HG02973 (cell line): ENCODE measurements at regions not wholly inside any gene's neighbourhood (a gene's known extent, or its start where the extent isn't known, plus 50 kb on each side); places are given as distances from the start of the nearest gene placed in this dataset.
"Not testable (repeated sequence)": the region's sequence is repeated elsewhere in the genome, so short reads cannot be mapped to it uniquely, and the experiment has no call there.

Experiments used
- ATAC-seq: cut with Tn5 transposase; IDR thresholded peaks from one replicate; pipeline ENCODE4 v1.9.1; 2021; ENCODE audit warnings: moderate library complexity; ENCODE audit not compliant: unreplicated experiment

DNA sequence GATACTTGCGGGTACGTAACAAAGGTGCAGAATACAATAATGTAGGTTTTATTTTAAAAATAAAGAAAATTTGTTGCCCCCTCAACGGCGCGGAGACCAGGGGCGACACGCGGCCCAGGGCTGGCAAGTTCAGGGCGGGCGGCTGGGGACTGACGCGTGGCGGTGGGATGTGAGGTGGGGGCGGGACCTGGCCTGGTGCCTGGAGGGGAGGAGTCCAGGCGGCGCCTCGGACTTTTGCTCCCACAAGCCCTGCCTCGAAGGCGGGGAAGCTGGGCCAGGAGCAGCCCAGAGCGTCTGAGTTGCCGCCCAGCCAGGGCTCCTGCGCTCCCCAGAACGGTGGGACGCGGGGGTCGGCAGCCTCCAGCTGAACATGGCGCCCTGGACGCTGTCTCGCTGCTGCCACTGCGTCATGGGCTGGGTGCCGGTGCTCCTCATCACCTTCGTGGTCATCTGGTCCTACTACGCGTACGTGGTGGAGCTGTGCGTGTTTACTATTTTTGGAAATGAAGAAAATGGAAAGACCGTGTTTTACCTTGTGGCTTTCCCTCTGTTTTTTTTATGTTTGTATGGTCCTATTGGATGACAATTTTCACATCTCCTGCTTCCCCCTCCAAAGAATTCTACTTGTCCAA lies 1122.8 kb upstream of the ATXN8OS start:
- no peak for ATAC-seq

DNA sequence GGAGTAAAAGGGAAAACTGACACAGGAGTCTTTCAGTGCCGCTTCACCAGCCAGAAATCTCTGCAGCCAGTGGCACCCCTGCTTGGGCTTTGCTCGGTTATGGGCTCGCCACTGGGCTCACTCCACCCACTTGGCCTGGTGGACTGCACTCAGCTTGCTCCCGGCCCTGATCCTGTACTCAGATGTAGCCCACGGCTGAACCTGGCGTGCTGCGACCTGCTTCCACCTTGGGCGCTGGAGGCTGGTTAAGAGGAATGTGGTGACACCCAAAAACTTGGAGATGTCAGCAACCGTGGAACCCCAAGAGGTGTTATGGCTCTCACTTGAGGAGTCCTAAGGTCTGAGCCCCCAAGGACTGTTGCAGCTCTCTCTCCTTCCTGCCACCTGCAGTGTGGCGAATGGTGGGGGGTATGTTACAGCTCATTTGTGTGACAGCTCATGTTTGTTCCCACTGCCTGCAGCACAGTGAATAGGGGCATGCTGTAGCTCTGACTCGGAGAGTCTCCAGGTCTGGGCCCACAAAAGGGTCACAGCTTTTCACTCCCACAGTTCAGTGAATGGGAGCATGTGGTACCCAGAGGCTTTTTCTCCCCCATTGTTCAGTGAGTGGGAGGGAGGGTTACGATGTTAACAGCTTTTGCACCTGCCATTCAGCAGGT lies 1124.5 kb upstream of the ATXN8OS start:
- no peak for ATAC-seq

DNA sequence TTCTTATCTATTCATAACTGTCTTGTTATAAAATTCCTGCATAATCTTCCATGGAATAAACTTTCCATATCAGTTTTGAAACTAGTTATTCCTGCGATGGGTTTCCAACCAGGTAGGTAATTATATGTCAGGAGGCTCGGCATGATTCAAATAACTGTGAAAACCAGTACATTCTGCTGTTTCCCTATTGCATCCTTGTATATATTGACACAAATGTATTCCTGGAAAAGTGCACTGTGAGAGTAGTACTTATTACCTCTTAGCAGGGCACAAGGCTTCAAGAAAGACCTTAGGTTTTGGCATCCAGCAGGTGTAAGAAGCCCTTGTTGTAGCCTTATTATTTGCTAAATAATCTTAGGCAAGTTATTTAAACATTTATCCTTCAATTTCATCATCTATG lies 1131.3 kb upstream of the ATXN8OS start:
- ATAC-seq: no peak

DNA sequence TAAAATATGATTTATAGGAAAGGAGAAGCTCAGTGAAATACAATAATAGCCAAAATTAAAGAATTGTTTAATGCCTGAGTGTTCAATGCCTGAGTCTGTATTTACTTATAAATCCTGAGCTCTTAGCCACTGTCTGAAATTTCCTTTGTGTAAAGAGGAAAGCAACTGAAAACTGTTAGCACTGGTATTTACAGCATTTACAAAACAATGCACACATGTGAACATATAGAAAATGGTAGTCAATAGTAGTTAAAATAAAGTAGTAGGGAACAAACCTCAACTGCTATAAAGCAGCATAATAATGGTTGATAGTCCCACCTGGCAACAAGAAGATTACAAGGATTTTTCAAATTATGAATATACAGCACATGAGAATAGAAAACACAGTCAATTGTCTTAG lies 1137.1 kb upstream of the ATXN8OS start:
- no peak for ATAC-seq

DNA sequence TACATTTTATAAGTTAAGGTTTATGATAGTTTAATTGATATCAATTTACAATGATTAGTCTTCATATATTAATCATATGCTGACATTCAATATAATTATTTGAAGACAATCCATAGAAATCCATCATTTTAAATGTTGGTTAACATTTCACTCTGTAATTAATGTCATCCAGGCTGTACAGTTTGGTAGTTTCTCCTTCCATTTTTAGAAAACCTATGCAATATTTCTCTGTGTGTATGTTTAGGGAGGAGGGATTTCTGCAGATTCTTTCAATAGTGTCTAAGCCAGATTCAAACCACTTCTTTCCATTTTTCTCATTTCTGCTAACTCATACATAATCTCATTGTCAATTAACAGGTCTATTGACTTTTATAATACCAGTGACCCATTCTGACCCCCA lies 1159.0 kb upstream of the ATXN8OS start:
- no peak for ATAC-seq

DNA sequence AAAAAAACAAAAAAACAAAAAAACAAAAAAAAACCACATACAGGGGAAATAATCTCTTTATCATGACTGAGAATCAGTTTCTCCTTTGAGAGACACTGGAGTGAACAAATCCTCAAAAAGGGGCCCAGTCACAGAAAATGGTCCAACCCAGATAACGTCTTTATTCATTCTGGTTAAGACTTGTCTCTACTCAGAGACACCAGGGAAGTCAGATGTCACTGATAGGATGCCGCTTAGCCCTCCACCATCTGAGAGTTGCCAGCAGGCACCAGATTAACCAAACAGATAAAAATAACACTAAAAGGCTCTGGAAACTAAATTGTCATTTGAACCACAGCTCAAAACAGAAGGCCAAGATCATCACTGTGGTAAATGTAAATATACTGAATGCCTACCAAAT lies 1163.4 kb upstream of the ATXN8OS start:
- ATAC-seq: no peak

DNA sequence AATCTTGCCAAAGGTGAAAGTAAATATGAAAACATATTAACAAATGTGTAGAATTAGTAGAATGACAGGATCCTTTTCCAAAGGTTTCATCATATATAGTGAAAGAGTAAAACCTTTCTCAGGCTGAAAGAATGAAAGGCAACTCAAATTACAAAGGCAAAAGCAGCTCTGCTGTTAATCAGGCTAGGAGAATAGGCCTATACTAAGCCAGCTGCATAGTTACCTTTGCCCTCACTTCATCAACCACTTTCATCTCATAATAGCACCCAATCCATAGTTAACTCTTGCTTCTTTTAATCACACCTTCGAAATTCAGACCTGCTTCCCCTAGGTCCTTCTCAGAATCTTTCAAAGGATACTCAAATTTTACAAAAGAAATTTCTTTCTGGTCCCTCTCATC lies 1167.6 kb upstream of the ATXN8OS start:
- ATAC-seq: no peak

DNA sequence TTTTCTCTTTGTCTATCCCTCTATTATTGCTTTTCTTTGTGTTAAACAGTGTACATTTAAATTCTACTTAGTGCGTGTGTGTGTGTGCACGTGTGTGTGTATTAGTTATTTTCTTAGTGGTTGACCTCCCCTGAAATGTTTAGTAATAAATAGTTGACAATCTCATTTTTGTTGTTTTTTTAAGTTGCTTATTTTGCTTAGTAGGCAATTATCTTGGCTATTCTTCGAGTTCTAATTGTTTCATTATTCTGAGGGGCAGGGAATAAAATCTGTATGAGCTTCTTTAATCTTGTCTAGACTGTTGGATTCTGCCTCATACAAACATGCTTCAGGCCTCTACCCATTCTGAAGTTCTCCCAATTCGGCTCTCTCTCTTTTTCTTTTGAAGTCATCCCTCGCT lies 1169.0 kb upstream of the ATXN8OS start:
- no peak for ATAC-seq

DNA sequence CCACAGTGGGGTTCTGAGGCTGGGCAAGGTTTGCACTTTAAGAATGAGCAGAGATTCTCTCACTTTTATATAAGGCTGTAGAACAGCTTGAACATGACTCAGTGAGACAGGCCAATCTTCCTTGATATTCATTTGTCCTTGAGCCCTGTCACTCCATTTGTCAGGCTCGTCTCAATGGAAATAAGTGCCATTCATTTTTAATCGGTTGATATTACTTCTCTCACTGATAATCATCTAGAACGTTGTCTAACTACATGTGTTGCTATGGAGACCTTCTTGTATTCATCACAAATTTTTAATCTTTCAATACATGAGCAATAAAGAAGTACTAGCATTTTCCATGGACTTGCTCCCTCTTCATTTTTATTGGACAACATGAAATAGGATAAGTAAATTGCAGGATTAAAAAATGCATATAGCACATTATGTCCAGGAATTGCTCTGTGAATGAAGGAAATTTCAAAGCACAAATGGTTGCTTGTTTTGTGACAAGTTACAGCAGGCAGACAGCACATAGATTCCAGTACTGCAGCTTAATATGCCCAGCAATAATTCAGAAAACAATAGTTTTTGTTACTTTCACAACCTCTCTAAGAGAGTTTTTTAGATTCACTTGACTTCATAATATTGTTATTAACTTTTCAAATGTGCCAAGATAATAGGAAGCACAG lies 1178.4 kb upstream of the ATXN8OS start:
- ATAC-seq: no peak

DNA sequence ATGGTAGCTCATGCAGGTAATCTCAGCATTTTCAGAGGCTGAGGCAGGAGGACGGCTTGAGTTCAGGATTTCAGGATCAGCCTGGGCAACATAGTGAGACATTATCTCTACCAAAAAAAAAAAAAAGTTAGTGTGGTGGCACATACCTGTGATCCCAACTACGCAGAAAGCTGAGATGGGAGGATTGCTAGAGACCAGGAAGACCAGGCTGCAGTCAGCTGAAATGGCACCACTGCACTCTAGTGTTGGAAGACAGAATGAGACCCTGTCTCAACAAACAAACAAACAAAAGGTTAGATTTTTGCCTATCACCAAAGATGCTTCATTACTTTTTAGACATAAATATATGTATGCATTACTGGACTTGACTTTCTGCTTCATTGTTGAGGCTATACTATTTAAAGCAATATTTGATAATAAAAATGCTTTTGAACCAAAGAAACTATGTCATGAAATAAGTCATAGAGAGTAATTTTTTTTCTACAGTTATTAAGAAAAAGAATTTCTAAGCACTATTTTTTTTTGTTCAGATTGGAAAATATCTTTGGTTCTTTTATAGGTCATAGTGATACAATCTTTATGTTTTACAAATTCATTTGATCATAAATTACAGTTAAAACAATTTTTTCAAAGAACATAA lies 1180.1 kb upstream of the ATXN8OS start:
- ATAC-seq: peak; percentile 67

DNA sequence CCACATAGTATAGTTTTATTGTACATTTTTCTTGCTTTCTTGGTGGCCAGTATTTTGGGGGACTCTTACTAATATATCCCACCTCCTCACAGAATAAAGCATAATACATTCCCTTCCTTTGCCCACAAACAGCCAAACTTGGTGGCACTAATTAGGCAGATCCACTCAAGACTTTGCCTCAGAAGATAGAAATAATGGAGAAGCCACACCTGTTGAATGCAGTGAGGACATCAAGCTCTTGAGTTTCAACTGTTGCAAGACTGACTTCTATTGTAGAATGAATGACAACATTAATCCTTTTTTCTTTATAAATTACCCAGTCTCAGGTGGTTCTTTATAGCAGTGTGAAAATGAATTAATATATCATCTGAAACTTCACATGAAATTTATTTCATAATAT lies 1183.6 kb upstream of the ATXN8OS start:
- no peak for ATAC-seq

DNA sequence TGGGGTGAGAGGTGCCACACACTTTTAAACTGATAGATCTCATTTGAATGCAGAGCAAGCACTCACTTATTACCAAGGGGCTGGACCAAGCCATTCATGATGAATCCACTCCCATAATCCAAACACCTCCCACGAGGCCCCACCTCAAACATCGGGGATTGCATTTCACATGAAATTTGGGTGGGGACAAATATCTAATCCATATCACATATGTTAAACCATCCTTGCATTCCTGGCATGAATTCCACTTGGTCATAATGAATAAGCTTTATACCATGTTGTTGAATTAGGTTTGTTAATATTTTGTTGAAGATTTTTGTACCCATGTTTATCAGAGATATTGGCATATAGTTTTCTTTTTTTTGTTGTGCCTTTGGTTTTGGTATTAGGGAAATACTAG lies 1198.7 kb upstream of the ATXN8OS start:
- ATAC-seq: no peak

DNA sequence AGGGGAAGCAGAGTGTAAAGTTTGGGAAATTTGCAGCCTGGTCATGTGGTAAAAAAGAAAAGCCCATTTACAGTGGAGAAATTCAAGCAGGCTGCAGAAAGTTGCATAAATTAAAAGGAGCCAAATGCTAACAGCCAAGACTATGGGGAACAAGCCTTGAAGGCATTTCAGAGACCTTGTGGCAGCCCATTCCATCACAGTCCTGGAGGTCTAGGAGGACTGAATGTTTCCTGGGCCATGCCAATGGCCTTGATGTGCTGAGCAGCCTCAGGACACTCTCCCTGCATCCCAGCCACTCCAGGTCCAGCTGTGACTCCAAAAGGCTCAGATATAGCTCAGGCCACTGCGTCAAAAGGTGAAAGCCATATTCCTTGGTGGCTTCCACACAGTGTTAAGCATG lies 1202.4 kb upstream of the ATXN8OS start:
- no peak for ATAC-seq

DNA sequence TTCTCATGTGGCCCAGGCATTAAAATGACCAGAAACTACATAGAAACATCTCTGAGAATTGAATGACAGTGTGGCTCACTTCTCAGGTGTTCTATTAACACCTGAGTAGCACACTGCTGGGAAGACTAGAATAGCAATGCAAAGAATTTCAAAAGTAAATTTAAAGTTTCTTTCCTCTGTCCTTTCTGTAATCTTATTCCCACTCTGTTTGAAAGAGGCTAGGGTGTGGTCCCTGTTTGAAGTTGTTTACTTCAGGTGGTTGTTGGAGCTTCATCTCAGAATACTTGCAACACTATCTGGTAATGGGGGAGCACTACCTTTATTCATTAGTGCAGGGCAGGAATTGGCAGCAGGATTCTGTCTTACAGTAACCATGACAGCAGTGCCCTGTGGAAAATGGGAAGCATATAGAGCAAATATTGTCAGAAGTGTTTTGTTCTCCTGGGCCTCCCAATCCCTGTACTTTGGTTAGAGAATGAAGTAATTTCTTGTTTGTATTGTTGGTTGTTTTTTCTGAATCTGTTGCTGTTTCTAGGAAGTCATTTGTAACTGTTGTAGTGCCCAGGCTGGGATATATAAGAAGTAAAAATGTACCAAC lies 1210.2 kb upstream of the ATXN8OS start:
- ATAC-seq: no peak

DNA sequence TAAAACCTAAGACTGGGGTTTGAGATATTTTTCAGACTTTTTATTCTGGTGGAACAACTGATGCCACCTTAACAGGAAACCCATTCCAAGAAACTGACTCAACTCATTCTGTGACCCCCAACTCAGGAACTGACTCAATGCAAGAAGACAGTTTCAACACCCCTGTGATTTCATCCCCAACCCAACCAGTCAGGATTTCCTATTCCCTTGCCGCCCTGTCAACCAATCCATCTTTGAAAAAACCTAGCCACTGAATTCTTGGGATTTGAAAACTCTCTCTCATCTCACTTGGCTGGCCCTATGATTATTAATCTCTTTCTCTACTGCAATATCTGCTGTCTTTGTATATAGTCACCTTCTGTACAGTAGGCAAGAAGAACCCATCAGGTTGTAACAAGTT lies 1211.9 kb upstream of the ATXN8OS start:
- ATAC-seq: no peak

DNA sequence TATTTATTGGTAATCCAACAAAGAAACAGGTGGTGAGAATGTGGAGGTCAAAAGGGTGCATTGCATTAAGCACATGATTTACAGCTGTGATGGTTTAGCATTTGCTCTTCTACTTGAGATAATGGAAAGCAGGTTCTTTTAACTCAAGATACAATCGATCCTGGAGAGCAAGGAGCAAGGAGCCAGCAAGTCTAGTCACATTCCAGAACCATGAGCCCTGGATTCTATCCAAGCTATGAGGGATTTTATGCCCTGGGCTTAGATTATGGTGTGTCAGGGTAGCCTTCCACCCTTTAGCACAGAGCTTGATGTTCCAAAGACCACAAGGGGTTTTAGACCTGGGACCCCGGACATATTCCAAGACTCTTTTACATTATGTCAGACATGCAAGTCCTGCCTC lies 1213.9 kb upstream of the ATXN8OS start:
- not testable (repeated sequence) for ATAC-seq

DNA sequence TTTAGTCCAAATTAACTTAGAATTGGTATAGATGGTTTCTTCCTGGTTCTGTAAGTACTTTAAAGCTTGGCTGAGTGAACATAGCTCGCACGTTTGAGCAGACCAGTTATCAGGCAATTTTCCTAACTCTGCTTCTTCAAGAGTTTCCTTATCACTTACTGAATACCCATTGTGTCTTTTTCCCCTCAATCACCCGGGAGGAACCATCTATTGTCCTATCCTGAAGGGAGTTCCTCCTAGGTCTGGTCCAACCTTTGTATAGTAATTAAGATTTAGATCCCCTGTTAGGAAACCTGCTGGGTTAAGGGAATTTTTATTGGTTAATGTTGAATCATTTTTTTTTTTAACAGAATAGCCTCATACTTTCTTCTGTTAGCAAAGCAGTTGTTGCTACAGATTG lies 1215.0 kb upstream of the ATXN8OS start:
- ATAC-seq: not testable (repeated sequence)

DNA sequence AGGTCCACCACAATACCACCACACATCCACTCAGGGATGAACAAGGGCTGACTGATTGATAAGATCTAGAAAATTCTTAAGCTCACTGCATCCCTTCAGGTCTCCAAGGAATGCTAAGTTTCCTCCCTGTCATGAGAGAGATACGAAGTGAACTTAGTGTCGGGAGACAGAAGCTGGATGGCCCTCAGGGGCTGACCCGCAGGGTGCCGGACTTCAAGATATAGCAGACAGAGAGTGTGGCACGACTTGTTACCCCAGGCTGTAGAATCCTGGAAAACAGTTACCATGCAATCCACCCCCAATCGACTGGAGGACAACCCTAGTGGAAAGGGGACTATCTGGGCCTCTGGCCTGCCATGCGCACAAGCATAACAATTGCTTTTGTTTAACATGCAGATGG lies 1217.5 kb upstream of the ATXN8OS start:
- ATAC-seq: not testable (repeated sequence)

DNA sequence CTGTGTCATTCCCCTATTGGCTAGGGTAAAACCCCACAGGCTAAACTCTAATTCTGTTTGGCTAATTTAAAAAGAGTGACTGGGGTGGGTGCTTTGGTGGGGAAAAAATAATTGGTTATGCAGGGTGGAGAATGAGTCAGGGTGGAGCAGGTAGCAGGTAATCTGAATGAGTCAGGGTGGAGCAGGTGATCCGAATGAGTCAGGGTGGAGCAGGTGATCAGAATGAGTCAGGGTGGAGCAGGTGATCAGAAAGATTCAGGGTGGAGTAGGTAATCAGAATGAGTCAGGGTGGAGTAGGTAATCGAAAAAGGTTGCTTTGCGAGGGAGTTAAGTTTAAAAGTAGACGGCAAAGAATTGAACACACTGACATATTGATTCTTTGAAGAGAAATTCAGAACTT lies 1218.8 kb upstream of the ATXN8OS start:
- no peak for ATAC-seq

DNA sequence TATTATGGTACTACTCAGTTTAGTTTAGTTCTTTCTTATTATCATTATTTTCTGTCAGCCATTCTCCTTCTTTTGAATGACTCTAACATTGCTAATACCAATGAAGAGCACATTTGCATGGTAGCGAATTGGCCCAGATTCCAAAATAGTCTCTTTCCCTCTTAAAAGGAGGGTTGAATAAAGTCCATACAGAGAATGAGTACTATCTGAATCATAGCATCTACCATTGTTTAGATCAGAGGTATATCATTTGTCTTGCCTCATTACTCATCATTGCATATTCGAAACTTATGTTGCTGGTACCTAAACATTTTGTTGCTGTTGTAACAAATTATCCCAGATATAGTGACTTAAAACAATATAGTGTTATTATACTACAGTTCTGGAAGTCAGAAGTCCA lies 1235.3 kb upstream of the ATXN8OS start:
- no peak for ATAC-seq

DNA sequence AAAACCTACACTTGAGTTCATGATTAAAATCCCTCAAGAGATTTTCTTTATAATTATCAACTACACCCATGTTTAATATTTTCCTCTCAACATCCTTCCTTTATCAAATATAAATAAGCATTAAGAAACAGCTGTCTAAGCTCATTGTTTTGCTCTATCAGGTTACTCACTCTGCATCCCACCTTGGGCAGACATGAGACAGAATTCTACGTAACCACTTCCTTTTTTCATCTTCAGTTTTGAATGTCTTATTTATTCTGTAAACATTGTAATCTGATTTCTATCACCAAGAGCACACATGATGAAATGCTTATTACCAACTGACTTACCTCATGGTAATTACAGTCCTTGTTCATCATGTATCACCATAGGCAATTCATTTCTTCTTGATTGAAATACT lies 1256.6 kb upstream of the ATXN8OS start:
- no peak for ATAC-seq

DNA sequence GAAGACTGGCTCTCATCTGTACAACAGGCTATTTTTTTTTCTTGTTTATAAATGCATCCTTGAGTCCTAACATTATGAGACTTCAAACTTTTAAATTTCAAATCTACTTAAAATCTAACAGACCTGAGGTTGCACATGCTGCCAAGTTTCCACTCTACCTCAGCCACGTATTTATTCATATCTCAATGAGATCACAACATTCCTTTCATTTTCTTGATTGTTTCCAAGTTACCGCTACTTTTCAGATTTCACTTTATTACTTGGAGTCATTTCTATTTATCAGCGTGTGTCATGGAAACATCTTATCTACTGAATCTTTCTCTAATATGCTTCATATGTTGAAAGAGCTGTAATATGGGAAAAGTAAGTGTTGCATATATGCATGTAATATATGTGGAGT lies 1257.5 kb upstream of the ATXN8OS start:
- no peak for ATAC-seq
